ENCODE measurements at regions not wholly inside any gene's neighbourhood (a gene's known extent, or its start where the extent isn't known, plus 50 kb on each side); places are given as distances from the start of the nearest gene placed in this dataset.

DNA sequence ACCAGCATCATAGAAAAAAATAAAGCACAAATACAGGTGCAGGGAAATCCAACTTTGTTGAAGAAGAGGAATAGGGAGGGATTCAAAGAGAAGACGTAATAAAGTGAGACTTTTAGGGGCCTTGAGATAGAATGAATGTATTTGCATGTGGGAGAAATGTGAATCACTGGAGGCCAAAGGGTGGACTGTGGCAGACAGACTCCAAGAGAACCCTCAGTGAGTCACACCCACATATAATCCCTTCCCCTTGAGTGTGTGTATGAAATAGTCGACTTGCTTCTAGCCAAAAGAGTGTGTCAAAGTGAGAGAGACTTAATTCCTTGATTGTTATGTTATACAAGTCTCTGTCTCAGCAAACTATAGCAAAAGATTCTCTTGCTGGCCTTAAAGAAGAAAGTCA lies 101.3 kb upstream of the GHITM start:
- H4K20me1 ChIP-seq (ENCODE audit: insufficient read depth) = no peaks in the 10 kb centered on the region
- no peak overlapping the region for H3K27ac ChIP-seq
- no peaks in the 10 kb centered on the region for H3K27me3 ChIP-seq (ENCODE audit: insufficient read depth, low read depth)
- H3K9me2 ChIP-seq (ENCODE audit: insufficient read depth) = 0 out of 2 replicates have a peak, but pooled peaks cover under 1% of the 10 kb centered on the region
- H3F3A ChIP-seq (ENCODE audit: insufficient read depth, low read depth) = no peaks in the 10 kb centered on the region
- no peak for TF ChIP-seq EZH2 (IDR thresholded peaks at IDR 0.05; ENCODE audit: low read depth)
- TF ChIP-seq, protein P1, sequence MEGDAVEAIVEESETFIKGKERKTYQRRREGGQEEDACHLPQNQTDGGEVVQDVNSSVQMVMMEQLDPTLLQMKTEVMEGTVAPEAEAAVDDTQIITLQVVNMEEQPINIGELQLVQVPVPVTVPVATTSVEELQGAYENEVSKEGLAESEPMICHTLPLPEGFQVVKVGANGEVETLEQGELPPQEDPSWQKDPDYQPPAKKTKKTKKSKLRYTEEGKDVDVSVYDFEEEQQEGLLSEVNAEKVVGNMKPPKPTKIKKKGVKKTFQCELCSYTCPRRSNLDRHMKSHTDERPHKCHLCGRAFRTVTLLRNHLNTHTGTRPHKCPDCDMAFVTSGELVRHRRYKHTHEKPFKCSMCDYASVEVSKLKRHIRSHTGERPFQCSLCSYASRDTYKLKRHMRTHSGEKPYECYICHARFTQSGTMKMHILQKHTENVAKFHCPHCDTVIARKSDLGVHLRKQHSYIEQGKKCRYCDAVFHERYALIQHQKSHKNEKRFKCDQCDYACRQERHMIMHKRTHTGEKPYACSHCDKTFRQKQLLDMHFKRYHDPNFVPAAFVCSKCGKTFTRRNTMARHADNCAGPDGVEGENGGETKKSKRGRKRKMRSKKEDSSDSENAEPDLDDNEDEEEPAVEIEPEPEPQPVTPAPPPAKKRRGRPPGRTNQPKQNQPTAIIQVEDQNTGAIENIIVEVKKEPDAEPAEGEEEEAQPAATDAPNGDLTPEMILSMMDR (conservative IDR thresholded peaks at IDR 0.05) = no peak
- H3K9me3 ChIP-seq (ENCODE audit: insufficient read depth, low read depth) = no peaks in the 10 kb centered on the region
- H3K4me3 ChIP-seq = no peak overlapping the region
- no peaks in the 10 kb centered on the region for H3K79me2 ChIP-seq (ENCODE audit: low read depth)
- no peak overlapping the region for H2AFZ ChIP-seq
- intact Hi-C loops (cut with micrococcal nuclease; ENCODE audit: unreplicated experiment) = no loop called here
- BruUV-seq (replicated peaks) = no TSS peak
- H3K36me3 ChIP-seq (ENCODE audit: low read depth) = no peaks in the 10 kb centered on the region
- ChIA-PET POLR2A (ENCODE audit: unreplicated experiment) (no interaction called here), CTCF (no interaction called here)
- no peak overlapping the region for H3K4me2 ChIP-seq
- no peak for DNase-seq
- H3K4me1 ChIP-seq (replicated peaks; ENCODE audit: insufficient read depth) = no peaks in the 10 kb centered on the region

- Histone ChIP-seq H3K27me3 (ENCODE audit: insufficient read depth, low read depth) (no peaks in the 10 kb centered on the region), H3F3A (ENCODE audit: insufficient read depth, low read depth) (no peaks in the 10 kb centered on the region), H3K4me2 (no peak overlapping the region), H3K9me2 (ENCODE audit: insufficient read depth) (no peaks in the 10 kb centered on the region), H3K4me3 (no peak overlapping the region), H3K9me3 (ENCODE audit: insufficient read depth, low read depth) (no peaks in the 10 kb centered on the region), H3K27ac (no peak overlapping the region), H2AFZ (no peak overlapping the region), H3K36me3 (ENCODE audit: low read depth) (no peaks in the 10 kb centered on the region), H3K79me2 (ENCODE audit: low read depth) (no peaks in the 10 kb centered on the region), H4K20me1 (ENCODE audit: insufficient read depth) (no peaks in the 10 kb centered on the region), H3K4me1 (replicated peaks; ENCODE audit: insufficient read depth) (no peaks in the 10 kb centered on the region)
- DNase-seq = no peak
- no TSS peak for BruUV-seq (replicated peaks)
- CTCF ChIA-PET = no interaction called here
- TF ChIP-seq, protein P1 (conservative IDR thresholded peaks at IDR 0.05) = no peak
- TF ChIP-seq EZH2 (IDR thresholded peaks at IDR 0.05; ENCODE audit: low read depth) = no peak
- intact Hi-C loops (cut with micrococcal nuclease; ENCODE audit: unreplicated experiment) = no loop called here
- POLR2A ChIA-PET (ENCODE audit: unreplicated experiment) = no interaction called here
These were observed 99.4 kb upstream of the GHITM start for GRCh38 chr10:84039957-84040356.

- Histone ChIP-seq H3K9me3 (ENCODE audit: insufficient read depth, low read depth) (no peaks in the 10 kb centered on the region), H3K36me3 (ENCODE audit: low read depth) (no peaks in the 10 kb centered on the region), H2AFZ (no peak overlapping the region), H3K79me2 (ENCODE audit: low read depth) (no peaks in the 10 kb centered on the region), H3F3A (ENCODE audit: insufficient read depth, low read depth) (no peaks in the 10 kb centered on the region), H3K9me2 (ENCODE audit: insufficient read depth) (no peaks in the 10 kb centered on the region), H3K4me3 (no peak overlapping the region), H3K4me1 (replicated peaks; ENCODE audit: insufficient read depth) (no peaks in the 10 kb centered on the region), H3K27me3 (ENCODE audit: insufficient read depth, low read depth) (peaks cover 40% of the 10 kb centered on the region), H4K20me1 (ENCODE audit: insufficient read depth) (no peaks in the 10 kb centered on the region), H3K27ac (no peak overlapping the region), H3K4me2 (no peak overlapping the region)
- peak in 1 of 2 experiments; percentile 29 for DNase-seq
- POLR2A ChIA-PET (ENCODE audit: unreplicated experiment) = no interaction called here
- intact Hi-C loops (cut with micrococcal nuclease; ENCODE audit: unreplicated experiment) = no loop called here
- TF ChIP-seq, protein P1 (conservative IDR thresholded peaks at IDR 0.05) = no peak
- no peak for TF ChIP-seq EZH2 (IDR thresholded peaks at IDR 0.05; ENCODE audit: low read depth)
- BruUV-seq (replicated peaks) = no TSS peak
- CTCF ChIA-PET = no interaction called here
These were observed 91.9 kb upstream of the GHITM start for GRCh38 chr10:84047258-84048010.
